Vagina (tissue), 2 donors: ENCODE measurements at regions not wholly inside any gene's neighbourhood (a gene's known extent, or its start where the extent isn't known, plus 50 kb on each side); places are given as distances from the start of the nearest gene placed in this dataset.

ENCODE experiments used
- POLR2AphosphoS5 ChIP-seq, 2 donors: sonication (generic); formaldehyde crosslinking; IDR thresholded peaks; one replicate each; pipeline ENCODE4 v1.9.0; 2017; ENCODE audit warnings: antibody characterized with exemption in 2 of 2, mild to moderate bottlenecking in 2 of 2, low read depth in 1 of 2; ENCODE audit not compliant: insufficient read depth in 1 of 2
- TF ChIP-seq, protein P1 (sequence below), 3 experiments: fragments of 450-650 bp in 2 of 3; fragments of 200-600 bp in 1 of 3; sonication (generic) in 1 of 3; IDR thresholded peaks; one replicate each; pipeline ENCODE4 v1.5.1; 2017 to 2019; ENCODE audit warnings: antibody characterized with exemption in 3 of 3, mild to moderate bottlenecking in 2 of 3, moderate library complexity in 2 of 3

DNA sequence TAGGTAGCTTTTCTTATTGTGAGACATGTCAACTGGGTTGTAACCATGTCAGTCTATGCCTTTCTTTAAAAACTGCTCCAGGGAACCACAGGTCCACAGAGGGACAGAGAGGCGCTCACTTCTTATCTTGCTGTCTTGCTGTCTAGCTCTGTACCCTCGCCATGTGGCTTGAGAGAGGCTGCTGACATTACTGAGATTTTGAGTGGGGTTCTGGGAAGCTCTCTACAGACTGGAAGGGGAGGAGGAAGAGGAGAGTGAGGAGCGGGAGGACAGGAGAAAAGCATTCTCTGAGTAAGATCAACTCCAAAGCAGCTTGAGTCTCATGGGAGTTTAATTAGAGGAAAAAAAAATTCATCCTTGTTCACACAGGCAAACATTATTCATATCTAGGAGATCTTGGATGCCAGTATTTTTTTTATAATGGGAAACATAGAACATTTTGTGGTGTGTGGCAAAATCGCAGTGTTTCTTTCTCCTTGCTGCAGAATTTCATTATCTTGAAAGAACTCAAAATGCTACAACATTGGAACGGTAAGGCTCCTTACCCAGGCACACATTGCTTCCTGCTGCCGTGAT lies 1037.0 kb upstream of the NR2F2 start:
- TF ChIP-seq POLR2AphosphoS5 (IDR thresholded peaks at IDR 0.05; ENCODE audit: insufficient read depth in 1 of 2, low read depth in 1 of 2): no peak
- TF ChIP-seq, protein P1, sequence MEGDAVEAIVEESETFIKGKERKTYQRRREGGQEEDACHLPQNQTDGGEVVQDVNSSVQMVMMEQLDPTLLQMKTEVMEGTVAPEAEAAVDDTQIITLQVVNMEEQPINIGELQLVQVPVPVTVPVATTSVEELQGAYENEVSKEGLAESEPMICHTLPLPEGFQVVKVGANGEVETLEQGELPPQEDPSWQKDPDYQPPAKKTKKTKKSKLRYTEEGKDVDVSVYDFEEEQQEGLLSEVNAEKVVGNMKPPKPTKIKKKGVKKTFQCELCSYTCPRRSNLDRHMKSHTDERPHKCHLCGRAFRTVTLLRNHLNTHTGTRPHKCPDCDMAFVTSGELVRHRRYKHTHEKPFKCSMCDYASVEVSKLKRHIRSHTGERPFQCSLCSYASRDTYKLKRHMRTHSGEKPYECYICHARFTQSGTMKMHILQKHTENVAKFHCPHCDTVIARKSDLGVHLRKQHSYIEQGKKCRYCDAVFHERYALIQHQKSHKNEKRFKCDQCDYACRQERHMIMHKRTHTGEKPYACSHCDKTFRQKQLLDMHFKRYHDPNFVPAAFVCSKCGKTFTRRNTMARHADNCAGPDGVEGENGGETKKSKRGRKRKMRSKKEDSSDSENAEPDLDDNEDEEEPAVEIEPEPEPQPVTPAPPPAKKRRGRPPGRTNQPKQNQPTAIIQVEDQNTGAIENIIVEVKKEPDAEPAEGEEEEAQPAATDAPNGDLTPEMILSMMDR (IDR thresholded peaks at IDR 0.05): no peak
